ENCODE measurements at regions not wholly inside any gene's neighbourhood (a gene's known extent, or its start where the extent isn't known, plus 50 kb on each side); places are given as distances from the start of the nearest gene placed in this dataset.

DNA sequence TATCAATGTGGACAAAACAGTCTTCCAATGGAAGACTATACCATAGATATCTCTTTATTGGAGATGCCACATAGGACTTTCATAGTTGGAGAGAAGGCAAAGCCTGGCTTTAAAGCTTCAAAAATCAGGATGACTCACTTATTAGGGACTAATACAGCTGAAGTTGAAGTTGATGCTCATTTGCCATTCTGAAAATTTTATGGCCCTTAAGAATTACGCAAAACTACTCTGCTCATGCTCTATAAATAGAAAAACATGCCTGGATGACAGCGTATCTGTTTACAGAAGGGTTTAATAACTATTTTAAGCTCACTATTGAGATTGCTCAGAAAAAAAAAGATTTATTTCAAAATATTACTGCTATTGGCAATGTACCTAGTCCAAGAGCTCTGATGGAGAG, 155.5 kb upstream of the DST start:
- H3K27me3 ChIP-seq = no peaks in the 10 kb centered on the region
- no peak overlapping the region for H3K27ac ChIP-seq
- H3K4me1 ChIP-seq = peaks cover 0 to 62% (median 0%) of the 10 kb centered on the region in 3 donors
- no peaks in the 10 kb centered on the region for H3K36me3 ChIP-seq
- no peak for TF ChIP-seq EP300 (IDR thresholded peaks at IDR 0.05)
- no peak overlapping the region for H3K4me3 ChIP-seq
- ATAC-seq = no peak
- H3K9me3 ChIP-seq = no peaks in the 10 kb centered on the region
- WGBS, 2 donors (ENCODE audit: low coverage in 1 of 2) = 14 to 20% methylated on average over 2 of the region's 2 CpGs

DNA sequence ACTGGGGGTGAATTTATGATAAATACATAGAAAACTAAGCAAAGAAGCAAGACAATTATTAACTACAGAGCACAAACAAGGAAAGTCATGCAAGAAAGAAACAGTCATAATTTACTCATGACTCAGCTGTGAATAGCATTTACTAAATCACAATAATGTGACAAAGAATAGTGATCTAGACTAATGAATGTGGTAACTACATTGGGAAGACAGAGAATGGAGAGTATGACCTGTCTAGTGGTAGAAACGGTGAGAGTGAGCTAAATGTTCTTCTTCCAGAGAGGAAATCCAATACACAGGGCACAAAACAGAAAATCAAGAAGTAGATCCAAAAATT, 153.5 kb upstream of the DST start:
- Histone ChIP-seq H3K9me3 (no peaks in the 10 kb centered on the region), H3K4me3 (no peak overlapping the region), H3K36me3 (no peaks in the 10 kb centered on the region), H3K4me1 (peaks cover 0 to 52% (median 0%) of the 10 kb centered on the region in 3 donors), H3K27ac (no peak overlapping the region), H3K27me3 (no peaks in the 10 kb centered on the region)
- 70 to 86% methylated on average over 1 of the region's 1 CpG for WGBS, 2 donors (ENCODE audit: low coverage in 1 of 2)
- no peak for ATAC-seq
- TF ChIP-seq, protein P1, sequence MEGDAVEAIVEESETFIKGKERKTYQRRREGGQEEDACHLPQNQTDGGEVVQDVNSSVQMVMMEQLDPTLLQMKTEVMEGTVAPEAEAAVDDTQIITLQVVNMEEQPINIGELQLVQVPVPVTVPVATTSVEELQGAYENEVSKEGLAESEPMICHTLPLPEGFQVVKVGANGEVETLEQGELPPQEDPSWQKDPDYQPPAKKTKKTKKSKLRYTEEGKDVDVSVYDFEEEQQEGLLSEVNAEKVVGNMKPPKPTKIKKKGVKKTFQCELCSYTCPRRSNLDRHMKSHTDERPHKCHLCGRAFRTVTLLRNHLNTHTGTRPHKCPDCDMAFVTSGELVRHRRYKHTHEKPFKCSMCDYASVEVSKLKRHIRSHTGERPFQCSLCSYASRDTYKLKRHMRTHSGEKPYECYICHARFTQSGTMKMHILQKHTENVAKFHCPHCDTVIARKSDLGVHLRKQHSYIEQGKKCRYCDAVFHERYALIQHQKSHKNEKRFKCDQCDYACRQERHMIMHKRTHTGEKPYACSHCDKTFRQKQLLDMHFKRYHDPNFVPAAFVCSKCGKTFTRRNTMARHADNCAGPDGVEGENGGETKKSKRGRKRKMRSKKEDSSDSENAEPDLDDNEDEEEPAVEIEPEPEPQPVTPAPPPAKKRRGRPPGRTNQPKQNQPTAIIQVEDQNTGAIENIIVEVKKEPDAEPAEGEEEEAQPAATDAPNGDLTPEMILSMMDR (IDR thresholded peaks at IDR 0.05) = no peak

DNA sequence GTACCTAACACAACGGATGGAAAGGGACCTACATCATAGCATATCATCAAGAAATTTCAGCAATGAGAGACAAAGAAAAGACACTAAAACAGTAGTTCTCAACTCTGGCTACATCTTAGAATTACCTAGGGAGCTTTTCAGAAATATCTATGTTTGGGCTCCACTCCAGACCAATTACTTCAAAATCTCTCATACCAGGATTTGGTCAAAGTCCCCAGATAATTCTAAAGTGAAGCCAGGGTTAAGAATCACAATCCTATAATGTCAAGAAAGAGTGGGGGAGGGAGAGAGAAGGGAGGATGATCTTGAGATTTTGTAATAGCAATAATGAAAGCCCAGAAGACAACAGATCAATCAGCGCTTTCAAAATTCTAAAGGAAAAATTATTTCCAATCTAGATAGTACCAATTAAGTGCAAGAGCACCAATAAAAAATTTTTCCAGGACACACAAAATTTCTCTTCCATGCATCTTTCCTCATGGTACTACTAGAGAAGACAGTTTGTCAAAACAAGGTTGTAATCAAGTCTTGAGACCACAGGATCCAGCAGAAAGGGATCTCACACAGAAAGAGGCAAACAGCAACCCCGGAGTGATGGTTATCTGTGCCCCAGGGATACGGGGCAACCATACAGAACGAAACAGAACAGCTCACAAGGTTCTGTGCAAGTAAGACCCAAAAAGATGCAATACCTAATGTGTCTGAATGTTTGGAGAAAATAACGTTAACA, 152.9 kb upstream of the DST start:
- Histone ChIP-seq H3K4me1 (peaks cover 0 to 56% (median 0%) of the 10 kb centered on the region in 3 donors), H3K27ac (no peak overlapping the region), H3K36me3 (no peaks in the 10 kb centered on the region), H3K4me3 (no peak overlapping the region), H3K9me3 (no peaks in the 10 kb centered on the region), H3K27me3 (no peaks in the 10 kb centered on the region)
- no peak for ATAC-seq
- WGBS, 2 donors (ENCODE audit: low coverage in 1 of 2) = 78 to 84% methylated on average over 6 of the region's 6 CpGs
- no peak for TF ChIP-seq EP300 (IDR thresholded peaks at IDR 0.05)
- TF ChIP-seq POLR2A (IDR thresholded peaks at IDR 0.05) = no peak
- TF ChIP-seq, protein P1 (IDR thresholded peaks at IDR 0.05) = no peak
- TF ChIP-seq POLR2AphosphoS5 (IDR thresholded peaks at IDR 0.05) = no peak

GRCh38 chr6:56794421-56794820, 151.7 kb upstream of the DST start:
- TF ChIP-seq EP300 (IDR thresholded peaks at IDR 0.05) (no peak), POLR2A (IDR thresholded peaks at IDR 0.05) (no peak), POLR2AphosphoS5 (IDR thresholded peaks at IDR 0.05) (no peak)
- TF ChIP-seq, protein P1 (IDR thresholded peaks at IDR 0.05) = no peak
- Histone ChIP-seq H3K36me3 (no peaks in the 10 kb centered on the region), H3K4me3 (no peak overlapping the region), H3K27me3 (no peaks in the 10 kb centered on the region), H3K9me3 (no peaks in the 10 kb centered on the region), H3K4me1 (peaks cover 0 to 67% (median 0%) of the 10 kb centered on the region in 3 donors), H3K27ac (no peak overlapping the region)
- ATAC-seq = no peak

DNA sequence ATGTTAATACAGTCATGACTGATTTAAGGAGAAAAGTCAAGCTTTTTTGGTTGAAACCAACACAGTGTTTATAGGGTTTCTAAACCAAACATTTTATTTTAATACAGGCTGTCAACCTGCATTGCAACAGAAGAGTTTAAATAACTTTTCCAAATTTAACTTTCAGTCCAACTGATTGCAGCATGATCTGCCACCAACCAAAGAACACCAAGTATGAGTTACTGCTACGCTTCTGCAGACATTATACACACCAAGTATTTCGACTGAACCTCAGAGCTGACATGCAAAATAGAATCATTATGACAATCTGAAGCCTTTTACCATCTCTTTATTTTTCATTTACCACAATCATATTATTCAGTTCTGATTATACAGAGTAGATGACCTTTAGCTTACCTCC, 151.2 kb upstream of the DST start:
- no peak for ATAC-seq
- Histone ChIP-seq H3K27ac (no peak overlapping the region), H3K36me3 (no peaks in the 10 kb centered on the region), H3K4me1 (peaks cover 0 to 67% (median 0%) of the 10 kb centered on the region in 3 donors), H3K4me3 (no peak overlapping the region), H3K27me3 (no peaks in the 10 kb centered on the region), H3K9me3 (no peaks in the 10 kb centered on the region)
- 91% methylated on average over 2 of the region's 2 CpGs for WGBS, 2 donors (ENCODE audit: low coverage in 1 of 2)
- TF ChIP-seq EP300 (IDR thresholded peaks at IDR 0.05) (no peak), POLR2A (IDR thresholded peaks at IDR 0.05) (no peak), POLR2AphosphoS5 (IDR thresholded peaks at IDR 0.05) (no peak)
- TF ChIP-seq, protein P1 (IDR thresholded peaks at IDR 0.05) = no peak
